Activated naive CD4-positive, alpha-beta T cell treated with anti-CD3 and anti-CD28 coated beads, Interleukin-2, amount 50 U/mL, for 72 hours (primary cell): ENCODE measurements at regions not wholly inside any gene's neighbourhood (a gene's known extent, or its start where the extent isn't known, plus 50 kb on each side); places are given as distances from the start of the nearest gene placed in this dataset.
"Not testable (repeated sequence)": the region's sequence is repeated elsewhere in the genome, so short reads cannot be mapped to it uniquely, and the experiment has no call there.

Experiments used
- ATAC-seq, 2 donors: fragments of 150-1000 bp; cut with Tn5 transposase; 2 replicates each; pipeline ENCODE4 v1.10.0; 2021; ENCODE audit warnings: mild to moderate bottlenecking in 2 of 2, moderate library complexity in 2 of 2
- DNase-seq, 2 donors: peaks; one replicate each; pipeline ENCODE4 v3.0.0; 2021 to 2022; ENCODE audit warnings: low spot score in 2 of 2
- H3K27ac Mint-ChIP-seq, 2 donors: one replicate each; pipeline ENCODE4 v1.8.0; 2022; ENCODE audit warnings: mild to moderate bottlenecking in 2 of 2, mixed read lengths in 2 of 2
- H3K36me3 Mint-ChIP-seq, 2 donors: one replicate each; pipeline ENCODE4 v1.8.0; 2022; ENCODE audit warnings: mixed read lengths in 2 of 2
- H3K9me3 Mint-ChIP-seq, 2 donors: one replicate each; pipeline ENCODE4 v1.8.0; 2022; ENCODE audit warnings: mixed read lengths in 2 of 2

GRCh38 chr5:17951392-17952169 lies 317.3 kb downstream of the TAF11L14 start:
- DNase-seq, result no peak
- no peak for ATAC-seq
- Mint-ChIP-seq H3K36me3 (peaks cover 5 to 10% of the 10 kb centered on the region in 2 donors), H3K9me3 (peaks cover 28 to 43% of the 10 kb centered on the region in 2 donors), H3K27ac (no peak overlapping the region)

- peaks cover 5 to 10% of the 10 kb centered on the region in 2 donors for H3K36me3 Mint-ChIP-seq
- DNase-seq (no peak), ATAC-seq (no peak)
- H3K9me3 Mint-ChIP-seq, result peaks cover 28 to 43% of the 10 kb centered on the region in 2 donors
- H3K27ac Mint-ChIP-seq, result no peak overlapping the region
Measured at GRCh38 chr5:17952231-17952630, 318.0 kb downstream of the TAF11L14 start.

GRCh38 chr5:17964067-17964466 lies 329.8 kb downstream of the TAF11L14 start:
- no peak for ATAC-seq
- Mint-ChIP-seq H3K27ac (no peak overlapping the region), H3K9me3 (peaks cover 29 to 30% of the 10 kb centered on the region in 2 donors), H3K36me3 (peaks cover 0 to 5% of the 10 kb centered on the region in 2 donors)
- no peak for DNase-seq

- peaks cover 32 to 35% of the 10 kb centered on the region in 2 donors for H3K9me3 Mint-ChIP-seq
- ATAC-seq (no peak), DNase-seq (no peak)
- H3K27ac Mint-ChIP-seq, result no peak overlapping the region
- H3K36me3 Mint-ChIP-seq, result peaks cover 0 to 8% of the 10 kb centered on the region in 2 donors
Measured at GRCh38 chr5:17966640-17967402, 332.6 kb downstream of the TAF11L14 start.

GRCh38 chr5:17976404-17976803 lies 342.1 kb downstream of the TAF11L14 start:
- Mint-ChIP-seq H3K36me3 (no peaks in the 10 kb centered on the region), H3K9me3 (peaks cover 5 to 11% of the 10 kb centered on the region in 2 donors), H3K27ac (peak overlapping the region in 1 of 2 donors; percentile 9)
- no peak for ATAC-seq
- DNase-seq, result no peak

- no peaks in the 10 kb centered on the region for H3K36me3 Mint-ChIP-seq
- peaks cover 5 to 11% of the 10 kb centered on the region in 2 donors for H3K9me3 Mint-ChIP-seq
- ATAC-seq (no peak), DNase-seq (no peak)
- no peak overlapping the region for H3K27ac Mint-ChIP-seq
Measured at GRCh38 chr5:17978954-17979353, 344.7 kb downstream of the TAF11L14 start.

GRCh38 chr5:17982626-17983025 lies 348.4 kb downstream of the TAF11L14 start:
- not testable (repeated sequence) for H3K36me3 Mint-ChIP-seq, H3K27ac Mint-ChIP-seq, H3K9me3 Mint-ChIP-seq, ATAC-seq, DNase-seq

- H3K27ac Mint-ChIP-seq, result no peak overlapping the region
- H3K9me3 Mint-ChIP-seq, result peaks cover 0 to 8% of the 10 kb centered on the region in 2 donors
- no peak for DNase-seq
- no peaks in the 10 kb centered on the region for H3K36me3 Mint-ChIP-seq
- no peak for ATAC-seq
Measured at GRCh38 chr5:17989036-17989435, 354.8 kb downstream of the TAF11L14 start.

- Mint-ChIP-seq H3K36me3 (no peaks in the 10 kb centered on the region), H3K27ac (no peak overlapping the region), H3K9me3 (peaks cover 0 to 8% of the 10 kb centered on the region in 2 donors)
- ATAC-seq (no peak), DNase-seq (no peak)
Measured at GRCh38 chr5:17989567-17990563, 355.6 kb downstream of the TAF11L14 start.

GRCh38 chr5:17991775-17992174 lies 357.5 kb downstream of the TAF11L14 start:
- DNase-seq, result no peak
- H3K27ac Mint-ChIP-seq, result no peak overlapping the region
- no peak for ATAC-seq
- no peaks in the 10 kb centered on the region for H3K36me3 Mint-ChIP-seq
- peaks cover 0 to 8% of the 10 kb centered on the region in 2 donors for H3K9me3 Mint-ChIP-seq

GRCh38 chr5:17992291-17992690 lies 358.0 kb downstream of the TAF11L14 start:
- DNase-seq (no peak), ATAC-seq (no peak)
- no peak overlapping the region for H3K27ac Mint-ChIP-seq
- peaks cover 0 to 4% of the 10 kb centered on the region in 2 donors for H3K9me3 Mint-ChIP-seq
- H3K36me3 Mint-ChIP-seq, result no peaks in the 10 kb centered on the region

- peaks cover 3 to 5% of the 10 kb centered on the region in 2 donors for H3K9me3 Mint-ChIP-seq
- DNase-seq, result no peak
- no peaks in the 10 kb centered on the region for H3K36me3 Mint-ChIP-seq
- ATAC-seq, result no peak
- no peak overlapping the region for H3K27ac Mint-ChIP-seq
Measured at GRCh38 chr5:17995997-17996396, 361.7 kb downstream of the TAF11L14 start.

GRCh38 chr5:17999858-18000257 lies 365.6 kb downstream of the TAF11L14 start:
- Mint-ChIP-seq H3K9me3 (peaks cover 7 to 11% of the 10 kb centered on the region in 2 donors), H3K27ac (no peak overlapping the region)
- DNase-seq, result no peak

GRCh38 chr5:18000744-18001143 lies 366.5 kb downstream of the TAF11L14 start:
- ATAC-seq (no peak), DNase-seq (no peak)
- H3K36me3 Mint-ChIP-seq, result no peaks in the 10 kb centered on the region
- H3K9me3 Mint-ChIP-seq, result peaks cover 10 to 18% of the 10 kb centered on the region in 2 donors
- no peak overlapping the region for H3K27ac Mint-ChIP-seq

More at GRCh38 chr5:17999858-18000257, 365.6 kb downstream of the TAF11L14 start:
- ATAC-seq, result no peak
- no peaks in the 10 kb centered on the region for H3K36me3 Mint-ChIP-seq

- Mint-ChIP-seq H3K9me3 (peaks cover 8 to 15% of the 10 kb centered on the region in 2 donors), H3K36me3 (no peaks in the 10 kb centered on the region)
Measured at GRCh38 chr5:18003312-18003711, 369.1 kb downstream of the TAF11L14 start.

GRCh38 chr5:18003784-18004183 lies 369.5 kb downstream of the TAF11L14 start:
- DNase-seq (no peak), ATAC-seq (no peak)
- no peak overlapping the region for H3K27ac Mint-ChIP-seq
- H3K9me3 Mint-ChIP-seq, result peaks cover 8 to 15% of the 10 kb centered on the region in 2 donors
- H3K36me3 Mint-ChIP-seq, result no peaks in the 10 kb centered on the region

More at GRCh38 chr5:18003312-18003711, 369.1 kb downstream of the TAF11L14 start:
- DNase-seq (no peak), ATAC-seq (no peak)
- H3K27ac Mint-ChIP-seq, result no peak overlapping the region
